ENCODE measurements at regions not wholly inside any gene's neighbourhood (a gene's known extent, or its start where the extent isn't known, plus 50 kb on each side); places are given as distances from the start of the nearest gene placed in this dataset.
"Not testable (repeated sequence)": the region's sequence is repeated elsewhere in the genome, so short reads cannot be mapped to it uniquely, and the experiment has no call there.

- Mint-ChIP-seq H3K27ac (no peak overlapping the region), H3K9me3 (no peaks in the 10 kb centered on the region), H3K27me3 (no peaks in the 10 kb centered on the region), H3K36me3 (peaks cover 2% of the 10 kb centered on the region), H3K4me1 (no peaks in the 10 kb centered on the region), H3K4me3 (no peak overlapping the region)
Measured at GRCh38 chr3:115204475-115204874, 57.4 kb upstream of the ZBTB20 start.

GRCh38 chr3:115208066-115208750 is 61.1 kb upstream of the ZBTB20 start:
- H3K4me1 Mint-ChIP-seq: no peaks in the 10 kb centered on the region
- H3K27me3 Mint-ChIP-seq: no peaks in the 10 kb centered on the region
- peaks cover 2% of the 10 kb centered on the region for H3K36me3 Mint-ChIP-seq
- H3K27ac Mint-ChIP-seq: no peak overlapping the region
- H3K4me3 Mint-ChIP-seq: no peak overlapping the region
- no peaks in the 10 kb centered on the region for H3K9me3 Mint-ChIP-seq

GRCh38 chr3:115211810-115212492 is 64.9 kb upstream of the ZBTB20 start:
- H3K9me3 Mint-ChIP-seq: no peaks in the 10 kb centered on the region
- H3K36me3 Mint-ChIP-seq: peaks cover 4% of the 10 kb centered on the region
- H3K27me3 Mint-ChIP-seq: peaks cover 3% of the 10 kb centered on the region
- H3K27ac Mint-ChIP-seq: no peak overlapping the region
- no peak overlapping the region for H3K4me3 Mint-ChIP-seq
- no peaks in the 10 kb centered on the region for H3K4me1 Mint-ChIP-seq

- no peaks in the 10 kb centered on the region for H3K9me3 Mint-ChIP-seq
- no peaks in the 10 kb centered on the region for H3K4me1 Mint-ChIP-seq
- no peak overlapping the region for H3K4me3 Mint-ChIP-seq
- H3K36me3 Mint-ChIP-seq: peaks cover 4% of the 10 kb centered on the region
- no peak overlapping the region for H3K27ac Mint-ChIP-seq
- H3K27me3 Mint-ChIP-seq: peaks cover 3% of the 10 kb centered on the region
Measured at GRCh38 chr3:115212615-115213014, 65.5 kb upstream of the ZBTB20 start.

GRCh38 chr3:115213052-115213451 is 66.0 kb upstream of the ZBTB20 start:
- not testable (repeated sequence) for H3K9me3 Mint-ChIP-seq, H3K4me3 Mint-ChIP-seq, H3K4me1 Mint-ChIP-seq, H3K36me3 Mint-ChIP-seq, H3K27me3 Mint-ChIP-seq, H3K27ac Mint-ChIP-seq

DNA sequence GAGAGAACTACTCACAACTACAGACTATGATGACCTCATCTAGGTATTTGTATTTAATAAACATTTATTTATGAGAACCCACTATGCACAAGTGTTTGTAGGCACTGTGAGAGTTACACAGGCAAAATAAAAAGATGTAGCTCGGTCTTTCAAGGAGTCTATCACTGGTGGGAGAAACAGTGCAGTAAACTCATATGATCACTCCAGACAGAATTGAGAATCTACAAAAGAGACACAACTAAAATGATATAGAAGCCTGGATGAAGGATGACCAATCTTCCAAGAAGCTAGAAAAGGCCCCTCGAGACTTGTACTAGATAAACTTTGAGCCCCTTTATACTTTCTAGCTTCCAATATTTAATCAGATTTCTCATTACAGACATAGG is 70.2 kb upstream of the ZBTB20 start:
- no peaks in the 10 kb centered on the region for H3K4me1 Mint-ChIP-seq
- no peak overlapping the region for H3K27ac Mint-ChIP-seq
- no peaks in the 10 kb centered on the region for H3K9me3 Mint-ChIP-seq
- no peak overlapping the region for H3K4me3 Mint-ChIP-seq
- H3K27me3 Mint-ChIP-seq: peaks cover 3% of the 10 kb centered on the region
- H3K36me3 Mint-ChIP-seq: peaks cover 2% of the 10 kb centered on the region

GRCh38 chr3:115217678-115218451 is 70.8 kb upstream of the ZBTB20 start:
- Mint-ChIP-seq H3K4me1 (no peaks in the 10 kb centered on the region), H3K27me3 (peaks cover 3% of the 10 kb centered on the region), H3K4me3 (no peak overlapping the region), H3K36me3 (peaks cover 2% of the 10 kb centered on the region), H3K9me3 (no peaks in the 10 kb centered on the region), H3K27ac (no peak overlapping the region)

DNA sequence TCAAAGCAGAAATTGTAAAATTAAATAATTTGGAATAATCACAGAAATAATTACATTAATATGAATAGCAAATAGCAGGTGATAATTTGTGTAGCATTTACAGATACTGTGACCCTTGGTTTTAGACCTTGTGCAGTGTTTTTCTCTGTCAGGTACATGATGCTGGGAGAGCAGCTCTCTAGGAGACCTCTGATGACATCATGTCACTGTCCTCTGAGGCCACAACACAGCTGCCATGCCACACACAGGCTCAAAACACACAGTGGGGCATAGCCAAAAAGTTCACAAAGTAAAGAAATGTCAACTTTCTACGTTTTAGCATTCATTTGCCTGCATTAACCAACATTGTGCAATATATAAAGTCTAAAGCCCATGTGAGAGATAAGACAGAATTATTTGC is 71.8 kb upstream of the ZBTB20 start:
- Mint-ChIP-seq H3K4me3 (no peak overlapping the region), H3K9me3 (no peaks in the 10 kb centered on the region), H3K27me3 (peaks cover 3% of the 10 kb centered on the region), H3K27ac (no peak overlapping the region), H3K36me3 (peaks cover 2% of the 10 kb centered on the region), H3K4me1 (no peaks in the 10 kb centered on the region)

GRCh38 chr3:115224687-115225086 is 77.6 kb upstream of the ZBTB20 start:
- Mint-ChIP-seq H3K27me3 (no peaks in the 10 kb centered on the region), H3K36me3 (no peaks in the 10 kb centered on the region), H3K27ac (no peak overlapping the region), H3K9me3 (no peaks in the 10 kb centered on the region), H3K4me3 (no peak overlapping the region), H3K4me1 (no peaks in the 10 kb centered on the region)

- Mint-ChIP-seq H3K4me3 (no peak overlapping the region), H3K27me3 (no peaks in the 10 kb centered on the region), H3K27ac (no peak overlapping the region), H3K36me3 (no peaks in the 10 kb centered on the region), H3K9me3 (no peaks in the 10 kb centered on the region), H3K4me1 (no peaks in the 10 kb centered on the region)
Measured at GRCh38 chr3:115226844-115227445, 79.9 kb upstream of the ZBTB20 start.

GRCh38 chr3:115227461-115227860 is 80.4 kb upstream of the ZBTB20 start:
- Mint-ChIP-seq H3K9me3 (no peaks in the 10 kb centered on the region), H3K36me3 (no peaks in the 10 kb centered on the region), H3K4me1 (no peaks in the 10 kb centered on the region), H3K27ac (no peak overlapping the region), H3K27me3 (no peaks in the 10 kb centered on the region), H3K4me3 (no peak overlapping the region)

GRCh38 chr3:115228266-115228665 is 81.2 kb upstream of the ZBTB20 start:
- Mint-ChIP-seq H3K4me3 (no peak overlapping the region), H3K4me1 (no peaks in the 10 kb centered on the region), H3K27me3 (no peaks in the 10 kb centered on the region), H3K27ac (peak overlapping the region; percentile 9), H3K9me3 (no peaks in the 10 kb centered on the region), H3K36me3 (no peaks in the 10 kb centered on the region)

- no peaks in the 10 kb centered on the region for H3K27me3 Mint-ChIP-seq
Measured at GRCh38 chr3:115232167-115232566, 85.1 kb upstream of the ZBTB20 start.

GRCh38 chr3:115233021-115233420 is 85.9 kb upstream of the ZBTB20 start:
- no peaks in the 10 kb centered on the region for H3K9me3 Mint-ChIP-seq
- no peaks in the 10 kb centered on the region for H3K4me1 Mint-ChIP-seq
- no peaks in the 10 kb centered on the region for H3K36me3 Mint-ChIP-seq
- H3K4me3 Mint-ChIP-seq: no peak overlapping the region
- no peak overlapping the region for H3K27ac Mint-ChIP-seq
- H3K27me3 Mint-ChIP-seq: no peaks in the 10 kb centered on the region

More at GRCh38 chr3:115232167-115232566, 85.1 kb upstream of the ZBTB20 start:
- Mint-ChIP-seq H3K9me3 (no peaks in the 10 kb centered on the region), H3K36me3 (no peaks in the 10 kb centered on the region), H3K27ac (no peak overlapping the region), H3K4me3 (no peak overlapping the region), H3K4me1 (no peaks in the 10 kb centered on the region)

DNA sequence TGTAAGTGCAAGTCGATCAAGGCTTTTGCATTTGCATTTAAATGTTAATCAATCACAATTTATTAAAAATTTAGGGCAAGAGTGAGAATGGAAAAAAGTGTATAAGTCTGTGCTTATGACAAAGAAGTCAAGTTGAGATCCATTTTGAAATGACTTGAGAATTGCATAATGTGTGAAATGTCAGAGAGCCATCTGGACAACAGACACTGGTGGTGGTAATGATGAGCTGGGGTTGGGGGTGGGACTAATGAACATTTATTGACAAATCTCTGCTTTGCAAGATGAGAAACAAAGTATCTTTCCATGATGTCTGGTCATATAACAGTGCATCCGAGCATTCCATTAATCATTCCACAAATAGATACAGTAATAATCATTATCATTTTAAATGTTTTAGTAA is 89.4 kb upstream of the ZBTB20 start:
- Mint-ChIP-seq H3K36me3 (no peaks in the 10 kb centered on the region), H3K4me3 (no peak overlapping the region), H3K4me1 (no peaks in the 10 kb centered on the region), H3K27me3 (no peaks in the 10 kb centered on the region), H3K27ac (no peak overlapping the region), H3K9me3 (no peaks in the 10 kb centered on the region)

GRCh38 chr3:115239717-115240116 is 92.6 kb upstream of the ZBTB20 start:
- Mint-ChIP-seq H3K4me3 (no peak overlapping the region), H3K27me3 (no peaks in the 10 kb centered on the region), H3K4me1 (no peaks in the 10 kb centered on the region), H3K27ac (no peak overlapping the region), H3K36me3 (no peaks in the 10 kb centered on the region), H3K9me3 (no peaks in the 10 kb centered on the region)

All from activated naive CD4-positive, alpha-beta T cell treated with anti-CD3 and anti-CD28 coated beads, Interleukin-2, amount 50 U/mL, for 24 hours (primary cell).